Smooth muscle cell (in vitro differentiated cells): ENCODE measurements at regions not wholly inside any gene's neighbourhood (a gene's known extent, or its start where the extent isn't known, plus 50 kb on each side); places are given as distances from the start of the nearest gene placed in this dataset.
"Not testable (repeated sequence)": the region's sequence is repeated elsewhere in the genome, so short reads cannot be mapped to it uniquely, and the experiment has no call there.

ENCODE experiments used
- DNase-seq: peaks from one replicate; lab custom pipeline; 2025; ENCODE audit not compliant: unreplicated experiment; lab: John Stamatoyannopoulos, UW
- H2AFZ ChIP-seq: fragments of 200-600 bp; sonication (generic); 2 replicates; pipeline ENCODE4 v1.6.0; 2016; ENCODE audit warnings: antibody characterized with exemption, low read depth, mild to moderate bottlenecking
- H3F3A ChIP-seq: fragments of 200-600 bp; sonication (generic); 2 replicates; pipeline ENCODE4 v1.6.0; 2017; ENCODE audit warnings: antibody characterized with exemption, low read depth
- H3K27ac ChIP-seq: fragments of 200-600 bp; sonication (generic); 2 replicates; pipeline ENCODE4 v1.5.1; 2016; ENCODE audit warnings: low read depth, mild to moderate bottlenecking
- H3K27me3 ChIP-seq: fragments of 200-600 bp; sonication (generic); 2 replicates; pipeline ENCODE4 v1.6.1; 2016; ENCODE audit warnings: low read depth, mild to moderate bottlenecking
- H3K36me3 ChIP-seq: fragments of 200-600 bp; sonication (generic); 2 replicates; pipeline ENCODE4 v1.5.1; 2016; ENCODE audit warnings: low read depth
- H3K4me1 ChIP-seq: fragments of 200-600 bp; sonication (generic); 2 replicates; pipeline ENCODE4 v1.5.1; 2016; ENCODE audit warnings: low read depth
- H3K4me2 ChIP-seq: fragments of 200-600 bp; sonication (generic); 2 replicates; pipeline ENCODE4 v1.6.0; 2016; ENCODE audit warnings: mild to moderate bottlenecking
- H3K4me3 ChIP-seq: fragments of 200-600 bp; sonication (generic); 2 replicates; pipeline ENCODE4 v1.5.1; 2016; ENCODE audit warnings: mild to moderate bottlenecking
- H3K79me2 ChIP-seq: fragments of 200-600 bp; sonication (generic); 2 replicates; pipeline ENCODE4 v1.6.0; 2016; ENCODE audit warnings: low read depth, mild to moderate bottlenecking
- H3K9ac ChIP-seq: fragments of 200-600 bp; sonication (generic); 2 replicates; pipeline ENCODE4 v1.6.0; 2016; ENCODE audit warnings: low read depth
- H3K9me3 ChIP-seq: fragments of 200-600 bp; sonication (generic); replicated peaks from 2 replicates; pipeline ENCODE4 v1.5.1; 2016; ENCODE audit warnings: low read depth
- H4K20me1 ChIP-seq: fragments of 200-600 bp; sonication (generic); 2 replicates; pipeline ENCODE4 v1.6.0; 2016; ENCODE audit warnings: low read depth
- WGBS: methylation state at CpG from one replicate; pipeline ENCODE4 v1.1.7; 2016; ENCODE audit warnings: low lambda C conversion rate; 5-methylcytosine and 5-hydroxymethylcytosine counted together
- TF ChIP-seq, protein P1 (sequence below): fragments of 200-600 bp; sonication (generic); IDR thresholded peaks from 2 replicates; pipeline ENCODE4 v1.5.1; 2017; ENCODE audit warnings: borderline replicate concordance, mild to moderate bottlenecking, antibody characterized with exemption; ENCODE audit not compliant: insufficient read depth, poor library complexity, severe bottlenecking

DNA sequence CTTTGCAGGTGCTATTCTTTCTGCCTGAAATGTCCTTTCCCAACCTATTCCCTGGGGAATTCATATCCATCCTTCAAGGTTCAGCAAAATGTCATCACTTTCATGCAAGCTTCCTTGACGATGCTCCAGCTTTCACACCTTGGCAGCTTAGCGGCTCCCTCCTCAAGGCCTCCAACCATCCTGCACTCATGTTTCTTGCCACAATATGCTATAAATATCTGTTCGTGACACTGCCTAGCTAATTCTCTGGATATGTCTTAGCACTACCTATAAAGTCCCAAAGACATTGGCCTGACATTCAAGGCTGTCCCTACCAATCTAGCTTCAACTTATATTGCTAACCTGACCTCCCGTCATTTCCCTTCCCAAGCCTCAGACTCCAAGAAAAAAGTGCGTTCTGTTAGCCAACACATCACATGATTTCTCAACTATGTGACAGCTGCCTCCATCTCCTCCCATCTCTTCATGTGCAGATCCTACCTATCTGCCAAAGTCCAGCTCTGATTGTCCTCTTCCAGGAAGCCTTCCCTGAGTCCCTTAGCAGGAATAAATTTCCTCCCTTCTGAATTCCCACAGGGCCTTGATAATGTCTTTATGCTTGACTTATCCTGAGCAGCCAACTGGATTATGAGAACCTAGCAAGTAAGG is 359.9 kb upstream of the F9 start:
- H4K20me1 ChIP-seq = no peaks in the 10 kb centered on the region
- 69% methylated on average over 5 of the region's 5 CpGs for WGBS

DNA sequence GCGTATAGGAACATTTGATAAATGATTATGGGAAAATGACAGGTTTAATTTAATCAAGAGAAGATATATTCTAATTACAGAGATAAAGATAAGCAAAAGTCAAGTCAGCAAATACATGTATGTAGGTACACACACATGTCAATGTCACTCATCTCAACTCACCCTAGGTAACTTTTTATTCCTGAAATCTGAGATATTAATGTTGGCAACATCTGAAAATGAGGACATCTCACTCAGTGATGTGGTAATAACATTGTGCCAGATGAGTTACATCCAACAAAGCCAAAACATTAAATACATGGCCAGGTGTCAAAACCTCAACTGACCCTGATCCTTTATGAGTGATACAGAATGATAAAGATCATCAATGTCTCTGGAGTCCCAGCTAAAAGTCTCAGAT is 363.3 kb upstream of the F9 start:
- H3F3A ChIP-seq = no peaks in the 10 kb centered on the region

More for the DNA sequence above, 359.9 kb upstream of the F9 start:
- H2AFZ ChIP-seq = no peak overlapping the region
- H3K36me3 ChIP-seq = no peaks in the 10 kb centered on the region
- H3K27ac ChIP-seq = no peak overlapping the region
- H3K4me3 ChIP-seq = no peak overlapping the region
- no peaks in the 10 kb centered on the region for H3K4me1 ChIP-seq
- no peak for DNase-seq
- no peak overlapping the region for H3K4me2 ChIP-seq
- no peaks in the 10 kb centered on the region for H3K79me2 ChIP-seq
- no peaks in the 10 kb centered on the region for H3F3A ChIP-seq
- no peak overlapping the region for H3K9ac ChIP-seq
- no peaks in the 10 kb centered on the region for H3K27me3 ChIP-seq
- TF ChIP-seq, protein P1, sequence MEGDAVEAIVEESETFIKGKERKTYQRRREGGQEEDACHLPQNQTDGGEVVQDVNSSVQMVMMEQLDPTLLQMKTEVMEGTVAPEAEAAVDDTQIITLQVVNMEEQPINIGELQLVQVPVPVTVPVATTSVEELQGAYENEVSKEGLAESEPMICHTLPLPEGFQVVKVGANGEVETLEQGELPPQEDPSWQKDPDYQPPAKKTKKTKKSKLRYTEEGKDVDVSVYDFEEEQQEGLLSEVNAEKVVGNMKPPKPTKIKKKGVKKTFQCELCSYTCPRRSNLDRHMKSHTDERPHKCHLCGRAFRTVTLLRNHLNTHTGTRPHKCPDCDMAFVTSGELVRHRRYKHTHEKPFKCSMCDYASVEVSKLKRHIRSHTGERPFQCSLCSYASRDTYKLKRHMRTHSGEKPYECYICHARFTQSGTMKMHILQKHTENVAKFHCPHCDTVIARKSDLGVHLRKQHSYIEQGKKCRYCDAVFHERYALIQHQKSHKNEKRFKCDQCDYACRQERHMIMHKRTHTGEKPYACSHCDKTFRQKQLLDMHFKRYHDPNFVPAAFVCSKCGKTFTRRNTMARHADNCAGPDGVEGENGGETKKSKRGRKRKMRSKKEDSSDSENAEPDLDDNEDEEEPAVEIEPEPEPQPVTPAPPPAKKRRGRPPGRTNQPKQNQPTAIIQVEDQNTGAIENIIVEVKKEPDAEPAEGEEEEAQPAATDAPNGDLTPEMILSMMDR = no peak
- H3K9me3 ChIP-seq = peaks cover 3% of the 10 kb centered on the region

DNA sequence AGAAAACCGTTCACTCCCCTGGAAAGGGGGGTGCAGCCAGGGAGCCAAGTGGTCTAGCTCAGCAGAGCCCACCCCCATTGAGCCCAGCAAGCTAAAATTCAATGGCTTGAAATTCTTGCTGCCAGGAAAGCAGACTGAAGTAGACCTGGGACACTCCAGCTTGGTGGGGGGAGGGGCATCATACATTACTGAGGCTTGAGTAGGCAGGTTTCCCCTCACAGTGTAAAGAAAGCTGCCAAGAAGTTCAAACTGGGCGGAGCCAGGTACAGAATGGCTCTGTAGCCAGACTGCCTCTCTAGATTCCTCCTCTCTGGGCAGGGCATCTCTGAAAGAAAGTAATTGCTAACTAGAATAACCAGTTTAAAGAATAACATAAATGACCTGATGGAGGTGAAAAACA is 372.3 kb upstream of the F9 start:
- no peaks in the 10 kb centered on the region for H3K36me3 ChIP-seq
- no peaks in the 10 kb centered on the region for H3K27me3 ChIP-seq
- H3K4me3 ChIP-seq = no peak overlapping the region
- H3F3A ChIP-seq = no peaks in the 10 kb centered on the region
- TF ChIP-seq, protein P1 = no peak
- H3K4me2 ChIP-seq = no peak overlapping the region
- no peak overlapping the region for H3K27ac ChIP-seq
- H3K9ac ChIP-seq = no peak overlapping the region
- no peak for DNase-seq
- no peaks in the 10 kb centered on the region for H4K20me1 ChIP-seq
- no peaks in the 10 kb centered on the region for H3K9me3 ChIP-seq
- H3K79me2 ChIP-seq = no peaks in the 10 kb centered on the region
- 66% methylated on average over 2 of the region's 2 CpGs for WGBS
- H3K4me1 ChIP-seq = no peaks in the 10 kb centered on the region
- H2AFZ ChIP-seq = no peak overlapping the region

More for the DNA sequence above, 363.3 kb upstream of the F9 start:
- Histone ChIP-seq H3K9ac (no peak overlapping the region), H3K9me3 (peaks cover 3% of the 10 kb centered on the region), H3K27me3 (no peaks in the 10 kb centered on the region), H2AFZ (no peak overlapping the region), H3K27ac (no peak overlapping the region), H3K4me2 (no peak overlapping the region), H4K20me1 (no peaks in the 10 kb centered on the region), H3K4me3 (no peak overlapping the region), H3K79me2 (no peaks in the 10 kb centered on the region), H3K36me3 (no peaks in the 10 kb centered on the region), H3K4me1 (no peaks in the 10 kb centered on the region)
- no peak for DNase-seq
- 81% methylated on average over 1 of the region's 1 CpG for WGBS
- TF ChIP-seq, protein P1 = no peak

DNA sequence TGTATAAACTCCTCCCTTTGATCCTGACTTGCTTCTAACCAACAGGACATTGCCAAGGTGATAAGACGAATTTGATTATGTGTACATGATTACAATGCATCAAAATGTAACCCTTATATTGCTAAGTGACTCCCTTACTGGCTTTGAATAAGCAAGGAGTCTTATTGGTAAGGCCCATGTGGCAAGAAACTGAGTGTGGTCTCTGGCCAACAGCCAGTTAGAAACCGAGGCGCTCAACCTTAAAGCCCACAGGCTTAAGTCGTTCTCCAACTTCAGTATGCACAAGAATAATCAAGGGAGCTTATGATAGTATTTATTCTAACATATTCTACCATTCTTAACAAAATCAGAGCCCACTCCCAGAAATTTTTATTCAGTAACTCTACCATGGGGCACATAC is 374.2 kb upstream of the F9 start:
- TF ChIP-seq, protein P1 = no peak
- Histone ChIP-seq H3K27me3 (no peaks in the 10 kb centered on the region), H3K36me3 (no peaks in the 10 kb centered on the region), H3K9me3 (peaks cover 3% of the 10 kb centered on the region), H4K20me1 (no peaks in the 10 kb centered on the region), H3K4me2 (no peak overlapping the region), H3K79me2 (no peaks in the 10 kb centered on the region), H3K4me3 (no peak overlapping the region), H2AFZ (no peak overlapping the region), H3K27ac (no peak overlapping the region), H3K9ac (no peak overlapping the region), H3K4me1 (no peaks in the 10 kb centered on the region), H3F3A (no peaks in the 10 kb centered on the region)
- WGBS = 67% methylated on average over 4 of the region's 4 CpGs
- no peak for DNase-seq

DNA sequence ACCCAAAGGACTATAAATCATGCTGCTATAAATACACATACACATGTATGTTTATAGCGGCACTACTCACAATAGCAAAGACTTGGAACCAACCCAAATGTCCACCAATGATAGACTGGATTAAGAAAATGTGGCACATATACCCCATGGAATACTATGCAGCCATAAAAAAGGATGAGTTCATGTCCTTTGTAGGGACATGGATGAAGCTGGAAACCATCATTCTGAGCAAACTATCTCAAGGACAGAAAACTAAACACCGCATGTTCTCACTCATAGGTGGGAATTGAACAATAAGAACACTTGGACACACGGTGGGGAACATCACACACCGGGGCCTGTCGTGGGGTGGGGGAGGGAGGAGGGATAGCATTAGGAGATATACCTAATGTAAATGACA is 383.9 kb upstream of the F9 start:
- 94% methylated on average over 5 of the region's 5 CpGs for WGBS
- H3K4me3 ChIP-seq, H4K20me1 ChIP-seq, H2AFZ ChIP-seq, H3F3A ChIP-seq, H3K9ac ChIP-seq, H3K36me3 ChIP-seq, H3K4me1 ChIP-seq, H3K9me3 ChIP-seq, DNase-seq, H3K79me2 ChIP-seq, H3K4me2 ChIP-seq, H3K27ac ChIP-seq, H3K27me3 ChIP-seq: not testable (repeated sequence)
